Choroid plexus epithelial cell (primary cell): ENCODE measurements at regions not wholly inside any gene's neighbourhood (a gene's known extent, or its start where the extent isn't known, plus 50 kb on each side); places are given as distances from the start of the nearest gene placed in this dataset.
A peak's percentile ranks its signal among the peaks of the same experiment; 100 is the strongest.

Source experiments
- DNase-seq: peaks from one replicate; pipeline ENCODE4 v3.0.0-alpha.2; 2010; ENCODE audit warnings: low read depth
- H3K4me3 ChIP-seq: 2 replicates; pipeline ENCODE4 v1.5.1; 2011; ENCODE audit warnings: low read depth, mild to moderate bottlenecking, control low read depth, low read length, moderate library complexity
- TF ChIP-seq, protein P1 (sequence below): conservative IDR thresholded peaks from 2 replicates; pipeline ENCODE4 v1.5.1; 2011; ENCODE audit warnings: low read depth, mild to moderate bottlenecking, control low read depth, inconsistent platforms, low read length, moderate library complexity

DNA sequence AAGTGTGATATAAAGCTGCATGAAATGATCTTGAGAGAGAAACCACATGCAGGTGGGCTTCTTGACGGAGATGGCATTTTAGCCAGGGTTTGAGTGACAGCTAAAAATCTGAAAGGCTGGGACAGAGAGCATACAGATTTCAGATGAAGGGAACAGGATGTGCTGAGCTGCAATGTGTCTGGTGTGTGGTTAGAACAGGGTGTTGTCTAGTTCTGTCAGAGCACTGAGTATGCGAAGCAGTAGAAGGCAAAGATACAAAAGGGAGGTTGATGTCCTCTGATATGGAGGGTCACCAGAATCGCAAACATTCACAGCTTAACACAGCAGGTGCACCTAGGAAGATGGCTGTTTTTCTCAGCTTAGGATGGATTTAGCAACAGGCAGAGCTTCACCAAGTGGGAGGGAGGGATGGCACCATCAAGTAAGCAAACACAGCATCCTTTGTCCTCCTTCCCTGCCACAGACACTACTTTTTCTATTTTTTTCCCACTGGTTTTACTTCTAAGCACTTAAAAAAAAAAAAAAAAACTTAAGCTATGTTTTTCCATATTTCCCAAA lies 182.5 kb downstream of the TMX3 start:
- DNase-seq: peak; percentile 23
- no peak overlapping the region for H3K4me3 ChIP-seq
- TF ChIP-seq, protein P1, sequence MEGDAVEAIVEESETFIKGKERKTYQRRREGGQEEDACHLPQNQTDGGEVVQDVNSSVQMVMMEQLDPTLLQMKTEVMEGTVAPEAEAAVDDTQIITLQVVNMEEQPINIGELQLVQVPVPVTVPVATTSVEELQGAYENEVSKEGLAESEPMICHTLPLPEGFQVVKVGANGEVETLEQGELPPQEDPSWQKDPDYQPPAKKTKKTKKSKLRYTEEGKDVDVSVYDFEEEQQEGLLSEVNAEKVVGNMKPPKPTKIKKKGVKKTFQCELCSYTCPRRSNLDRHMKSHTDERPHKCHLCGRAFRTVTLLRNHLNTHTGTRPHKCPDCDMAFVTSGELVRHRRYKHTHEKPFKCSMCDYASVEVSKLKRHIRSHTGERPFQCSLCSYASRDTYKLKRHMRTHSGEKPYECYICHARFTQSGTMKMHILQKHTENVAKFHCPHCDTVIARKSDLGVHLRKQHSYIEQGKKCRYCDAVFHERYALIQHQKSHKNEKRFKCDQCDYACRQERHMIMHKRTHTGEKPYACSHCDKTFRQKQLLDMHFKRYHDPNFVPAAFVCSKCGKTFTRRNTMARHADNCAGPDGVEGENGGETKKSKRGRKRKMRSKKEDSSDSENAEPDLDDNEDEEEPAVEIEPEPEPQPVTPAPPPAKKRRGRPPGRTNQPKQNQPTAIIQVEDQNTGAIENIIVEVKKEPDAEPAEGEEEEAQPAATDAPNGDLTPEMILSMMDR: no peak

DNA sequence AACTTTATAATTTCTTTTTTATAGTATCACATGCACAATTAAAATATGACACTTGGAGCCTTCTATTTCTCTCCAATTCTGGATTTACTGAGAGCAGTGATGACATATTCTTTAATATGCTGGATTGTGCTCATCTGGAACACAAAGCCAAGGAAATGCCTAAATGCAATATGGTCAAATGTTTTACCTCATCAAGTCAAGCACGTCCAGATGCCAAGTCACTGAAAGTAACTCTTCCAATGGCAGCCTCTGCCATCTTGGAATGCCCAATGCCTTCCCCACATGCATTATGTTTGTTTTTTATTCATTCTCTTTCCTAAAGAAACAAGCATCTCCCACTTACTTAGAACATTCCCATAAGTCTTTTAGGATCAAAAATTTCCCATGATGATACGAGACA lies 189.8 kb downstream of the TMX3 start:
- H3K4me3 ChIP-seq: no peak overlapping the region
- TF ChIP-seq, protein P1: no peak
- DNase-seq: no peak

DNA sequence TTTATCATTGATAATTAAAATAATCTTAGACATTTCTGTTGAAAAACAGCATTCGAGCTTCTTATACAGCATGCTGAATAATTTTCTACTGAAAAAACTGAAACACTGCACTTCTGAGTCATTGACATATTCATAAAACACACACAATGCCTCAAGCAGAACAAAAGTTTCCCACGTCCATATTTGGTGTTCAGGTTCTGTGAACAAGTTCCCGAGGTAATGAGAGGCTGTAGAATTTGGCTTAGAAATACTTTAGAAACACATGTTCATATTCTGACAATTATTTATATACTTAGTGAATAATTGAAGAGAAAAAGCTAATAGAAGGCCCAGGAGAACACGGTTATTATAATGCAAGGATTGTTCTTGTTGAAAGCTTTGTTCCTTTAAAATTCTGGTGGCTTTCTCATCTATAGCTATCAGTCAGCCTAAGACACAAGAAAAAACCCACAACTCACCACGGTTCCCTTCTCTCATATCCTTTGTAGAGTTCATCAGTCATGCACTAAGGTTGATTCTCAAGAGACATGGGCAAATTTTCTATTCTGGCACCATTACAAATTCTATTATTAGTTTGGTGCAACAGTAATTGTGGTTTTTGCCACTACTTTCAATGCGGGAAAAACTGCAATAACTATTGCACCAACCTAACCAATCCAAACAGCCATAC lies 194.4 kb downstream of the TMX3 start:
- TF ChIP-seq, protein P1: no peak
- no peak overlapping the region for H3K4me3 ChIP-seq
- DNase-seq: peak; percentile 49

DNA sequence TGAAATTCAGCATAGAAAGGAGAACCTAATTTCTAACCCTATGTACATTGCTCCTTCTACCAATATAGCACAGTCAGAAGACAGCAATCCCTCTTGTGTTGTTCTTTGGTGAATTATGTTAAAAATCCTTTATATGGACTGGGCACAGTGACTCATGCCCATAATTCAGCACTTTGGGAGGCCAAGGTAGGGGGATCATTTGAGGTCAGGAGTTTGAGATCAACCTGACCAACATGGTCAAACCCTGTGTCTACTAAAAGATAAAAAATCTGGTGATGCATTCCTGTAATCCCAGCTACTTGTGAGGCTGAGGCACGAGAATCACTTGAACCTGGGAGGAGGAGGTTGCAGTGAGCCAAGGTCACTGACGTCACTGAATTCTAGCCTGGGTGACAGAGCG lies 195.6 kb downstream of the TMX3 start:
- no peak for DNase-seq
- TF ChIP-seq, protein P1: no peak
- no peak overlapping the region for H3K4me3 ChIP-seq

DNA sequence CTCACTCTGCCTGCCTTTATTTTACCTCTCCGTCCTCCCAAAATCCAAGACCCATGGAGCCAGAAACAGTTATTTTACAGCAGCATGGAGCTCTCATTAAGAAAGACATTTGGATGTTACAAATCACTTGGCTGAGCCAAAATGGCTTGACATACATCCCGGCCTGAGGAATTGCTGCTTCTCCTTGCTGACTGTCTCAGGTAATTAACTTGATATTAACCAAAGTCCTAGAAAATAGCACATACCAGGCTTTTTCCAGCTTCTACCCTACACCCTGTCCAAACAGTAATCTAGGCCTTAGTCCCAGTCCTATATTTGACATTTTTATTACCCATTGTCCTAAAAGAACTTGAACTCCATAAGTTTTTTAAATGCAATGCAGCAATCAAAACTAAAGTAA lies 205.0 kb downstream of the TMX3 start:
- no peak for DNase-seq
- no peak overlapping the region for H3K4me3 ChIP-seq
- TF ChIP-seq, protein P1: no peak

DNA sequence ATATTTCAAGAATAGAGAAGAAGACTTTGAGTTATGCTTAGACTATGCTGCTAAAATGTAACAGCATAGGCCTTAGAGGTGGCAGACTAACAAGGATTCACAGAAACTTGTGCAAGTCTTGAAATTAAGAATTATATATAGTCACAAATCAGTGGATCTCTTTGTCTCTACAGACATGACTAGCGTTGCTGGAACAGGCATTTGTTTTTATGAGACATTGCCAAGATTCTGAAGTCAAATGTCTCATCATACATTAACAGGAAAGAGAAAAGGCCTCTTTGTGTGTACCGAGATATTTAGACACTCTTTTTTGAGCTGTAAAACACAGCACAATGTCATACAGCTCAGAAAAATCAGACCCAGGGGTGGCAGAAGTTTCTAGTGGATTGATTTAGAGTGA lies 207.1 kb downstream of the TMX3 start:
- no peak overlapping the region for H3K4me3 ChIP-seq
- peak; percentile 27 for DNase-seq
- TF ChIP-seq, protein P1: no peak

DNA sequence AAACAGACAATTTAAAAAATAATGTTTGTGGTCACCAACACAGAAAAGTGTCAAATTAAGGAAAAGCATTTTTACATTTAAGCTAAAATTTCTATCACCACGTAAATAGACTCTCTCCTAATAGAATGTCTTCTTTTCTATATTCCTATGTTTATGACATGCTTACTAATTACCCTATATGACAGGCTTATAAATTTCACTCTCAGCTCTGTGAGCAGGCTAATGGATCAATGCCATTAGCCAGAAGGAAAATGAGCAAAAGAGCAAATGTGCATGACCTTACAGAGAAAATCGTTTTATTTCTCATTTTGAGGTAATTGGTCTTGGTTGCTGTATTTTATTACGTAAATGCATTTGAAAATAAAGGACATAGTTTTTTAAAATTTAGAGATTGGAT lies 209.7 kb downstream of the TMX3 start:
- no peak for DNase-seq
- TF ChIP-seq, protein P1: no peak
- H3K4me3 ChIP-seq: no peak overlapping the region
